ENCODE measurements at regions not wholly inside any gene's neighbourhood (a gene's known extent, or its start where the extent isn't known, plus 50 kb on each side); places are given as distances from the start of the nearest gene placed in this dataset.

DNA sequence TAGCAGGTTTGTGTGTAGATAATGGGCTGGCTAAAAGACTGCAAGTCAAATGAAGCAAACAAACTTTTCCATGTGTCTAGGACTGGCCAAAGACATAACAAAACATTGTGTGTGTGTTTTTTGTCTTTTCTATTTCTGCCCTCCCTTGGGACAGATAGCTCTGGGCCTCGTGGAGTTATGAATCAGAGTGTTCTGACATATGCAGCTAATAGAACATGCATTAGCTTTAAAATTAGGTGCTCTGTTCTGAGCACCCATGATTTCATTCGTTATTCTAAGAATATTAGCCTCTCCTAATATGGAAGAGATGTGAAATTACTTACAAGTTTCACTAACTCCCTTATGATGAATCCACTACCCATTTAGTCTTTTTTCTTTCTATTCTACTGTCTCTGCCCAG lies 367.3 kb upstream of the PAPPA start:
- Histone ChIP-seq H2AFZ (ENCODE audit: low read length) (no peak overlapping the region), H4K20me1 (ENCODE audit: insufficient read depth, low read depth, low read length) (no peaks in the 10 kb centered on the region)

GRCh38 chr9:115790520-115790919 lies 363.1 kb upstream of the PAPPA start:
- Histone ChIP-seq H3K9me3 (ENCODE audit: low read length) (no peaks in the 10 kb centered on the region), H3K27ac (ENCODE audit: low read length) (no peak overlapping the region)

More for the DNA sequence above, 367.3 kb upstream of the PAPPA start:
- Histone ChIP-seq H3K4me2 (ENCODE audit: low read depth, low read length, poor library complexity, severe bottlenecking) (no peak overlapping the region), H3K4me1 (ENCODE audit: low read length) (no peaks in the 10 kb centered on the region), H3K36me3 (ENCODE audit: insufficient read depth, low read length) (no peaks in the 10 kb centered on the region), H3K79me2 (ENCODE audit: low read length) (no peaks in the 10 kb centered on the region), H3K4me3 (ENCODE audit: low read length) (no peak overlapping the region), H3K27ac (ENCODE audit: low read length) (no peak overlapping the region), H3K9me2 (replicated peaks; ENCODE audit: insufficient read depth, low read length) (no peaks in the 10 kb centered on the region), H3K9ac (ENCODE audit: low read length) (no peak overlapping the region), H3K27me3 (ENCODE audit: low read length) (no peaks in the 10 kb centered on the region), H3K9me3 (ENCODE audit: low read length) (no peaks in the 10 kb centered on the region)
- no peak for DNase-seq

DNA sequence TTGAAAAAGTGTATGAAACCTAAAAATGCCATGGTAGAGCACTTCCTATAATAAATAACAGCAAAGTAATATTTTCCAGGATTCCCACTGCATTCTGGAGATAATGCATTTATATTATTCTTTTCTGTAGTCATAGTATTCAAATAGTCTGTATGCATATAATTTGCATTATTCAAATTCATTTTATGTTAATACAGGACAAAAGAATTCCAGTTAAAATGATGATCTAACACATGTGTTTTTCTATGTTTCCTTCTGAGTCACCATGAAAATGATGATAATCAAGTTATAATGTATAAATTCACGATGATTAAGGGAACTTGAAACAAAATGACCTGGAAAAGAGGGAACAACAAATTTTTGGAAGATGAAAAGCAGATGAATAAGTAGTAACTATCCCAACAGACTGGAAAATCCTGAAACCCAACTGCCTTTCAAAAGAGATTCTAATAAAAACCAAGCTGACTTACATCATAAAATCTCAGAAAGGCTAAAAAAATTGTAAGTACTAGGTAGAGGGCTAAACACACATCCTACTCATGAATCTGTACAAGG lies 358.6 kb upstream of the PAPPA start:
- no peak overlapping the region for H2AFZ ChIP-seq (ENCODE audit: low read length)
- no peaks in the 10 kb centered on the region for H3K27me3 ChIP-seq (ENCODE audit: low read length)
- no peaks in the 10 kb centered on the region for H3K9me3 ChIP-seq (ENCODE audit: low read length)
- H3K9ac ChIP-seq (ENCODE audit: low read length) = no peak overlapping the region
- H3K27ac ChIP-seq (ENCODE audit: low read length) = no peak overlapping the region
- no peaks in the 10 kb centered on the region for H3K4me1 ChIP-seq (ENCODE audit: low read length)
- H3K36me3 ChIP-seq (ENCODE audit: insufficient read depth, low read length) = no peaks in the 10 kb centered on the region
- no peaks in the 10 kb centered on the region for H3K9me2 ChIP-seq (replicated peaks; ENCODE audit: insufficient read depth, low read length)
- no peak overlapping the region for H3K4me2 ChIP-seq (ENCODE audit: low read depth, low read length, poor library complexity, severe bottlenecking)
- H3K79me2 ChIP-seq (ENCODE audit: low read length) = no peaks in the 10 kb centered on the region
- no peak overlapping the region for H3K4me3 ChIP-seq (ENCODE audit: low read length)
- no peaks in the 10 kb centered on the region for H4K20me1 ChIP-seq (ENCODE audit: insufficient read depth, low read depth, low read length)
- no peak for DNase-seq

More at GRCh38 chr9:115790520-115790919, 363.1 kb upstream of the PAPPA start:
- H3K9me2 ChIP-seq (replicated peaks; ENCODE audit: insufficient read depth, low read length) = no peaks in the 10 kb centered on the region
- no peaks in the 10 kb centered on the region for H3K27me3 ChIP-seq (ENCODE audit: low read length)
- H3K4me2 ChIP-seq (ENCODE audit: low read depth, low read length, poor library complexity, severe bottlenecking) = no peak overlapping the region
- no peak overlapping the region for H3K4me3 ChIP-seq (ENCODE audit: low read length)
- H3K9ac ChIP-seq (ENCODE audit: low read length) = no peak overlapping the region
- H2AFZ ChIP-seq (ENCODE audit: low read length) = no peak overlapping the region
- H3K79me2 ChIP-seq (ENCODE audit: low read length) = no peaks in the 10 kb centered on the region
- no peaks in the 10 kb centered on the region for H3K36me3 ChIP-seq (ENCODE audit: insufficient read depth, low read length)
- H4K20me1 ChIP-seq (ENCODE audit: insufficient read depth, low read depth, low read length) = no peaks in the 10 kb centered on the region
- H3K4me1 ChIP-seq (ENCODE audit: low read length) = no peaks in the 10 kb centered on the region
- DNase-seq = no peak

DNA sequence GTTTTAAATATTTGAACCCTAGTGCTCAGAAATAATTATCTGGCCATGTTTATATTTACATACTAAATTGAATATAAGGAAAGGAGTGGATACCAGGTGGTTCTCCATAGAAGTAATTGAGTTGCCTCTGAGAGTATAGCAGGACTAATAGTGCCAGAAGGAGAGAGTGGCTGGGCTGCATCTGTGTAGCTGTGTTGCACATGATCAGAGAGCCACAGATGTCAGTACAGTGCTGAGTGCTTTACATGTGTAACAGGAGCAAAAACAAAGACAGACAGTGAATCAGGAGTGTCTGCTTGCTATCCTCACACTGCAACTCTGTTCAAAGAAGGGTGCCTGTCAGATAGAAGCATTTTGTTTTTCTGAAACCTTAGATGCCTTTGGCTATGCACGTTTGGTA lies 353.9 kb upstream of the PAPPA start:
- DNase-seq = no peak
- no peak overlapping the region for H3K4me2 ChIP-seq (ENCODE audit: low read depth, low read length, poor library complexity, severe bottlenecking)
- H3K36me3 ChIP-seq (ENCODE audit: insufficient read depth, low read length) = no peaks in the 10 kb centered on the region
- no peak overlapping the region for H3K9ac ChIP-seq (ENCODE audit: low read length)
- H2AFZ ChIP-seq (ENCODE audit: low read length) = no peak overlapping the region
- H3K27me3 ChIP-seq (ENCODE audit: low read length) = no peaks in the 10 kb centered on the region
- H3K4me1 ChIP-seq (ENCODE audit: low read length) = no peaks in the 10 kb centered on the region
- no peak overlapping the region for H3K4me3 ChIP-seq (ENCODE audit: low read length)
- no peaks in the 10 kb centered on the region for H3K9me2 ChIP-seq (replicated peaks; ENCODE audit: insufficient read depth, low read length)
- H3K27ac ChIP-seq (ENCODE audit: low read length) = no peak overlapping the region
- no peaks in the 10 kb centered on the region for H4K20me1 ChIP-seq (ENCODE audit: insufficient read depth, low read depth, low read length)
- no peaks in the 10 kb centered on the region for H3K9me3 ChIP-seq (ENCODE audit: low read length)
- no peaks in the 10 kb centered on the region for H3K79me2 ChIP-seq (ENCODE audit: low read length)

DNA sequence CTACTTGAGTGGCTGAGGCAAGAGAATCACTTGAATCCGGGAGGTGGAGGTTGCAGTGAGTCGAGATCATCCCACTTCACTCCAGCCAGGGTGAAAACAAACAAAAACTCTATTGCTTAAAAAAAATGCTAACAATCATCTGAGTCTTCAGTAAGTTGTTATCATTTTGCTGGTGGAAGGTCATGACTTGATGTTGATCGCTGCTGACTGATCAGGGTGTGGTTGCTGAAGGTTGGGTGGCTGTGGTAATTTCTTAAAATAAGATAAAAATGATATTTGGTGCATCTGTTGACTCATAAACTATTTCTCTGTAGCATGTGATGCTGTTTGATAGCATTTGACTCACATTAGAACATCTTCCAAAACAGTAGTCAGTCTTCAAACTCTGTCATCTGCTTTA lies 349.4 kb upstream of the PAPPA start:
- Histone ChIP-seq H3K4me1 (ENCODE audit: low read length) (no peaks in the 10 kb centered on the region), H3K9me3 (ENCODE audit: low read length) (no peaks in the 10 kb centered on the region), H3K9ac (ENCODE audit: low read length) (no peak overlapping the region), H3K27ac (ENCODE audit: low read length) (no peak overlapping the region), H3K36me3 (ENCODE audit: insufficient read depth, low read length) (no peaks in the 10 kb centered on the region), H4K20me1 (ENCODE audit: insufficient read depth, low read depth, low read length) (no peaks in the 10 kb centered on the region), H3K4me2 (ENCODE audit: low read depth, low read length, poor library complexity, severe bottlenecking) (no peak overlapping the region), H3K79me2 (ENCODE audit: low read length) (no peaks in the 10 kb centered on the region), H2AFZ (ENCODE audit: low read length) (no peak overlapping the region), H3K4me3 (ENCODE audit: low read length) (no peak overlapping the region), H3K9me2 (replicated peaks; ENCODE audit: insufficient read depth, low read length) (no peaks in the 10 kb centered on the region), H3K27me3 (ENCODE audit: low read length) (no peaks in the 10 kb centered on the region)
- no peak for DNase-seq

- Histone ChIP-seq H3K36me3 (ENCODE audit: insufficient read depth, low read length) (no peaks in the 10 kb centered on the region), H3K9me3 (ENCODE audit: low read length) (no peaks in the 10 kb centered on the region)
Measured at GRCh38 chr9:115808108-115808507, 345.5 kb upstream of the PAPPA start.

DNA sequence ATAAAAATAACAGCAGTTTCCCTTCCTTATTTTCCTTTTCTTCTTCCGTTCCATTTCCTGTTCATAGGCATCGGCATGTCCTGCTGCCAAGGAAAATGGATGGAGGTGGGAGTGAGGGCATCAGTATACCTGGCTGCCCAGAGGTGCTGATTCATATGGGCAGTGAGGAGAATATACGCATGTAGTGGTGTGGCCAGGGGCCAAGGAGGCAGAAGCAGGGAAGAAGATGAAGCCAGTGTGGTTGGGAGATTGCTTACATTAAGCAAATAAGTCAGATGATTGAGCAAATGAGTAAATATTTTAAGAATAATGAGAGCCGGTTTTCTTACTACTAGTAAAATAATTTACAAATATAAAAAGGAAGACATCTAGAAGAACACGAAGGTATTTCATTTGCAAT lies 344.9 kb upstream of the PAPPA start:
- no peak overlapping the region for H3K4me3 ChIP-seq (ENCODE audit: low read length)
- no peaks in the 10 kb centered on the region for H3K9me2 ChIP-seq (replicated peaks; ENCODE audit: insufficient read depth, low read length)
- no peaks in the 10 kb centered on the region for H3K9me3 ChIP-seq (ENCODE audit: low read length)
- no peak overlapping the region for H2AFZ ChIP-seq (ENCODE audit: low read length)
- H4K20me1 ChIP-seq (ENCODE audit: insufficient read depth, low read depth, low read length) = no peaks in the 10 kb centered on the region
- no peak overlapping the region for H3K9ac ChIP-seq (ENCODE audit: low read length)
- H3K27me3 ChIP-seq (ENCODE audit: low read length) = no peaks in the 10 kb centered on the region
- H3K27ac ChIP-seq (ENCODE audit: low read length) = no peak overlapping the region
- no peaks in the 10 kb centered on the region for H3K79me2 ChIP-seq (ENCODE audit: low read length)
- H3K4me1 ChIP-seq (ENCODE audit: low read length) = no peaks in the 10 kb centered on the region
- no peak for DNase-seq
- H3K4me2 ChIP-seq (ENCODE audit: low read depth, low read length, poor library complexity, severe bottlenecking) = no peak overlapping the region
- no peaks in the 10 kb centered on the region for H3K36me3 ChIP-seq (ENCODE audit: insufficient read depth, low read length)

More at GRCh38 chr9:115808108-115808507, 345.5 kb upstream of the PAPPA start:
- no peak overlapping the region for H2AFZ ChIP-seq (ENCODE audit: low read length)
- H3K4me1 ChIP-seq (ENCODE audit: low read length) = no peaks in the 10 kb centered on the region
- H3K4me2 ChIP-seq (ENCODE audit: low read depth, low read length, poor library complexity, severe bottlenecking) = no peak overlapping the region
- H3K79me2 ChIP-seq (ENCODE audit: low read length) = no peaks in the 10 kb centered on the region
- H3K9me2 ChIP-seq (replicated peaks; ENCODE audit: insufficient read depth, low read length) = no peaks in the 10 kb centered on the region
- no peaks in the 10 kb centered on the region for H4K20me1 ChIP-seq (ENCODE audit: insufficient read depth, low read depth, low read length)
- no peak overlapping the region for H3K27ac ChIP-seq (ENCODE audit: low read length)
- DNase-seq = no peak
- no peaks in the 10 kb centered on the region for H3K27me3 ChIP-seq (ENCODE audit: low read length)
- no peak overlapping the region for H3K9ac ChIP-seq (ENCODE audit: low read length)
- H3K4me3 ChIP-seq (ENCODE audit: low read length) = no peak overlapping the region

- DNase-seq = no peak
- H3K4me1 ChIP-seq (ENCODE audit: low read length) = no peaks in the 10 kb centered on the region
- H3K79me2 ChIP-seq (ENCODE audit: low read length) = no peaks in the 10 kb centered on the region
- no peaks in the 10 kb centered on the region for H3K9me2 ChIP-seq (replicated peaks; ENCODE audit: insufficient read depth, low read length)
- no peaks in the 10 kb centered on the region for H4K20me1 ChIP-seq (ENCODE audit: insufficient read depth, low read depth, low read length)
- no peaks in the 10 kb centered on the region for H3K9me3 ChIP-seq (ENCODE audit: low read length)
- H3K4me3 ChIP-seq (ENCODE audit: low read length) = no peak overlapping the region
- H3K27ac ChIP-seq (ENCODE audit: low read length) = no peak overlapping the region
- no peak overlapping the region for H3K4me2 ChIP-seq (ENCODE audit: low read depth, low read length, poor library complexity, severe bottlenecking)
- H3K27me3 ChIP-seq (ENCODE audit: low read length) = no peaks in the 10 kb centered on the region
- H2AFZ ChIP-seq (ENCODE audit: low read length) = no peak overlapping the region
- H3K9ac ChIP-seq (ENCODE audit: low read length) = no peak overlapping the region
- no peaks in the 10 kb centered on the region for H3K36me3 ChIP-seq (ENCODE audit: insufficient read depth, low read length)
Measured at GRCh38 chr9:115810166-115810565, 343.4 kb upstream of the PAPPA start.

- DNase-seq = no peak
- Histone ChIP-seq H3K36me3 (ENCODE audit: insufficient read depth, low read length) (no peaks in the 10 kb centered on the region), H3K4me3 (ENCODE audit: low read length) (no peak overlapping the region), H3K4me2 (ENCODE audit: low read depth, low read length, poor library complexity, severe bottlenecking) (no peak overlapping the region), H3K27me3 (ENCODE audit: low read length) (no peaks in the 10 kb centered on the region), H3K9ac (ENCODE audit: low read length) (no peak overlapping the region), H2AFZ (ENCODE audit: low read length) (no peak overlapping the region), H3K9me3 (ENCODE audit: low read length) (no peaks in the 10 kb centered on the region), H3K4me1 (ENCODE audit: low read length) (no peaks in the 10 kb centered on the region), H3K9me2 (replicated peaks; ENCODE audit: insufficient read depth, low read length) (no peaks in the 10 kb centered on the region), H3K79me2 (ENCODE audit: low read length) (no peaks in the 10 kb centered on the region), H3K27ac (ENCODE audit: low read length) (no peak overlapping the region), H4K20me1 (ENCODE audit: insufficient read depth, low read depth, low read length) (no peaks in the 10 kb centered on the region)
Measured at GRCh38 chr9:115814081-115814480, 339.5 kb upstream of the PAPPA start.

All from Karpas-422 (cell line).